ENCODE measurements at regions not wholly inside any gene's neighbourhood (a gene's known extent, or its start where the extent isn't known, plus 50 kb on each side); places are given as distances from the start of the nearest gene placed in this dataset.

DNA sequence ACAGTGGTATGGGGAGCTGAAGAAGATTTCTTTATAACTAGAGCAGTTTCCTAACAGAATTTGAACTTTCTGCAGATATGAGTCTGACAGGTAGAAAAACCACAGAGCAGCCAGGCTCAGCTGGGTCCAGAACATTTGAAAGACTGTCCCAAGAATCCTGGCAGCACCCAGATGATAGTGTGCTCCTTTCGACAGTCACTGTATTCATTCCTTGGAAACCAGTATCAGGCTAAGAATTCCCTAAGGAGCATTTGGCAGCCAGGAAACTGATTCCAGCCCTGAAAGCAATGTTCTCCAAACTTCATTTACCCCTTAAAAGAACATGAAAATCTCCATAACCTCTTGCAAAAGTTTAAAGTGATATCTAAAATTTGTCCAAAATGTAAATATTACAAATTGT is 123.0 kb upstream of the MTAP start:
- TF ChIP-seq, protein P1, sequence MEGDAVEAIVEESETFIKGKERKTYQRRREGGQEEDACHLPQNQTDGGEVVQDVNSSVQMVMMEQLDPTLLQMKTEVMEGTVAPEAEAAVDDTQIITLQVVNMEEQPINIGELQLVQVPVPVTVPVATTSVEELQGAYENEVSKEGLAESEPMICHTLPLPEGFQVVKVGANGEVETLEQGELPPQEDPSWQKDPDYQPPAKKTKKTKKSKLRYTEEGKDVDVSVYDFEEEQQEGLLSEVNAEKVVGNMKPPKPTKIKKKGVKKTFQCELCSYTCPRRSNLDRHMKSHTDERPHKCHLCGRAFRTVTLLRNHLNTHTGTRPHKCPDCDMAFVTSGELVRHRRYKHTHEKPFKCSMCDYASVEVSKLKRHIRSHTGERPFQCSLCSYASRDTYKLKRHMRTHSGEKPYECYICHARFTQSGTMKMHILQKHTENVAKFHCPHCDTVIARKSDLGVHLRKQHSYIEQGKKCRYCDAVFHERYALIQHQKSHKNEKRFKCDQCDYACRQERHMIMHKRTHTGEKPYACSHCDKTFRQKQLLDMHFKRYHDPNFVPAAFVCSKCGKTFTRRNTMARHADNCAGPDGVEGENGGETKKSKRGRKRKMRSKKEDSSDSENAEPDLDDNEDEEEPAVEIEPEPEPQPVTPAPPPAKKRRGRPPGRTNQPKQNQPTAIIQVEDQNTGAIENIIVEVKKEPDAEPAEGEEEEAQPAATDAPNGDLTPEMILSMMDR (IDR thresholded peaks at IDR 0.05), result no peak
- TF ChIP-seq EP300 (IDR thresholded peaks at IDR 0.05) (no peak), POLR2A (IDR thresholded peaks at IDR 0.05) (no peak)

All from ovary (tissue), 3 donors.